ENCODE measurements at regions not wholly inside any gene's neighbourhood (a gene's known extent, or its start where the extent isn't known, plus 50 kb on each side); places are given as distances from the start of the nearest gene placed in this dataset.

- H3K4me1 ChIP-seq, result no peaks in the 10 kb centered on the region
- H3K4me3 ChIP-seq, result no peak overlapping the region
- H3K36me3 ChIP-seq, result no peaks in the 10 kb centered on the region
- TF ChIP-seq POLR2AphosphoS5 (IDR thresholded peaks at IDR 0.05) (no peak), EP300 (IDR thresholded peaks at IDR 0.05) (no peak), POLR2A (IDR thresholded peaks at IDR 0.05) (no peak)
- TF ChIP-seq, protein P1, sequence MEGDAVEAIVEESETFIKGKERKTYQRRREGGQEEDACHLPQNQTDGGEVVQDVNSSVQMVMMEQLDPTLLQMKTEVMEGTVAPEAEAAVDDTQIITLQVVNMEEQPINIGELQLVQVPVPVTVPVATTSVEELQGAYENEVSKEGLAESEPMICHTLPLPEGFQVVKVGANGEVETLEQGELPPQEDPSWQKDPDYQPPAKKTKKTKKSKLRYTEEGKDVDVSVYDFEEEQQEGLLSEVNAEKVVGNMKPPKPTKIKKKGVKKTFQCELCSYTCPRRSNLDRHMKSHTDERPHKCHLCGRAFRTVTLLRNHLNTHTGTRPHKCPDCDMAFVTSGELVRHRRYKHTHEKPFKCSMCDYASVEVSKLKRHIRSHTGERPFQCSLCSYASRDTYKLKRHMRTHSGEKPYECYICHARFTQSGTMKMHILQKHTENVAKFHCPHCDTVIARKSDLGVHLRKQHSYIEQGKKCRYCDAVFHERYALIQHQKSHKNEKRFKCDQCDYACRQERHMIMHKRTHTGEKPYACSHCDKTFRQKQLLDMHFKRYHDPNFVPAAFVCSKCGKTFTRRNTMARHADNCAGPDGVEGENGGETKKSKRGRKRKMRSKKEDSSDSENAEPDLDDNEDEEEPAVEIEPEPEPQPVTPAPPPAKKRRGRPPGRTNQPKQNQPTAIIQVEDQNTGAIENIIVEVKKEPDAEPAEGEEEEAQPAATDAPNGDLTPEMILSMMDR (IDR thresholded peaks at IDR 0.05), result no peak
- peaks cover 0 to 10% (median 3%) of the 10 kb centered on the region in 4 donors for H3K9me3 ChIP-seq
- 83 to 93% (median 87%) methylated on average over 15 of the region's 15 CpGs for WGBS, 5 donors
- peaks cover 0 to 34% (median 5%) of the 10 kb centered on the region in 3 donors for H3K27me3 ChIP-seq
- peak in 1 of 2 donors; percentile 16 for DNase-seq
- intact Hi-C loops (cut with DNase I; ENCODE audit: low total_unique reads), result no loop called here
- no peak overlapping the region for H3K27ac ChIP-seq
Measured at GRCh38 chr18:78629426-78629825, 350.2 kb upstream of the SALL3 start.

GRCh38 chr18:78630356-78630755, 349.3 kb upstream of the SALL3 start:
- DNase-seq, result peak in 1 of 2 donors; percentile 9
- intact Hi-C loops (cut with DNase I; ENCODE audit: low total_unique reads), result no loop called here

DNA sequence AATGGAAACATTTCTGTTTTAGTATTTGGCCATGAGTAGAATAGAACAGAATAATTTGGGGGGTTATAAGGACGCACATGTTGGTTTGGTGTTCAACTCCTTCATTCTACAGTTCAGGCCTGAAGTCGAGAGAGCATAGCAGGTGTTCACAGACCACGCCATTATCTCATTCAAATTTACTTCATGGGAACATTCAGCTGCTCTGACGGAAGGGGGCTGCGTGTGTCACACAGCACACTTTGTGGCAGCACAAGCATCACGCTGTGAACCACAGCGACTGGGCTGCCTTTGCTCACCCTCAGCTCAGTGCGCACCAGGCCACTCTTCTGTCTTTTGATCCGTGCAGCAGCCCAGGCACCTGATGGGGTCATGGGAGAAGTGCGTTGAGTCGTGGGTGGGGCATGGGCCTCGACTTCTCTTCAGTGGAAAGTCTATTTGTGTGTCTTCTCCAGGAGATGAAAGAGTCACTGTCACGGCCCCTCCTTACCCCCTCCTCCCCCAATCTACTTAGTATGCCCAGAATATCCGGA, 348.6 kb upstream of the SALL3 start:
- intact Hi-C loops (cut with DNase I; ENCODE audit: low total_unique reads), result no loop called here
- H3K9me3 ChIP-seq, result peaks cover 0 to 10% (median 3%) of the 10 kb centered on the region in 4 donors
- no peak overlapping the region for H3K4me3 ChIP-seq
- TF ChIP-seq, protein P1 (IDR thresholded peaks at IDR 0.05), result no peak
- no peak for TF ChIP-seq POLR2AphosphoS5 (IDR thresholded peaks at IDR 0.05)
- no peak for TF ChIP-seq POLR2A (IDR thresholded peaks at IDR 0.05)
- TF ChIP-seq EP300 (IDR thresholded peaks at IDR 0.05), result no peak
- DNase-seq, result no peak
- no peak overlapping the region for H3K27ac ChIP-seq
- no peaks in the 10 kb centered on the region for H3K36me3 ChIP-seq
- H3K4me1 ChIP-seq, result no peaks in the 10 kb centered on the region
- WGBS, 5 donors, result 82 to 92% (median 85%) methylated on average over 14 of the region's 14 CpGs
- peaks cover 0 to 19% (median 0%) of the 10 kb centered on the region in 3 donors for H3K27me3 ChIP-seq

More at GRCh38 chr18:78630356-78630755, 349.3 kb upstream of the SALL3 start:
- no peak overlapping the region for H3K4me3 ChIP-seq
- TF ChIP-seq, protein P1 (IDR thresholded peaks at IDR 0.05), result no peak
- peaks cover 0 to 25% (median 0%) of the 10 kb centered on the region in 3 donors for H3K27me3 ChIP-seq
- H3K36me3 ChIP-seq, result no peaks in the 10 kb centered on the region
- no peaks in the 10 kb centered on the region for H3K4me1 ChIP-seq
- peaks cover 0 to 10% (median 3%) of the 10 kb centered on the region in 4 donors for H3K9me3 ChIP-seq
- H3K27ac ChIP-seq, result no peak overlapping the region
- 74 to 83% (median 77%) methylated on average over 17 of the region's 17 CpGs for WGBS, 5 donors

DNA sequence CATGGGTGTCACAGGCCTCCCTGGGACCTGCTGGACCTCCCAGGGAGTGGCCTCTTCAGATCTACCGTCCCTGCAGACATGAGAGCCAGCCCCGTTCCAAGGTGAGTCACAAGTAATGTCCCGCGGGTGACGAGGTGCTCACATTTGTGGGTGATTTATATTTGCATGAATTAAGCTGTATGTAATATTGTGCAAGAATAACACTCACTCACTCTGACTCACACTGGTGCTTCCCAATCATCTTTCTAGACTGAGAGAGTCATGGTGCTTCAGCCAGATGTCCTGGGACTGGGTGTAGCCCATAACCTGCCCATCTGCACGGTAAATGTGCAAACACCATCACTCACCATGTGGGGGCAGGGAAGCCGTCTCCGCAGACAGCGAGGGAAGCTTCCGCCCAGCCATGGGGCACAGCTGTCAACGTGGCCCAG, 347.5 kb upstream of the SALL3 start:
- no peaks in the 10 kb centered on the region for H3K4me1 ChIP-seq
- no peak for TF ChIP-seq EP300 (IDR thresholded peaks at IDR 0.05)
- TF ChIP-seq POLR2A (IDR thresholded peaks at IDR 0.05), result no peak
- TF ChIP-seq, protein P1 (IDR thresholded peaks at IDR 0.05), result no peak
- no peak for TF ChIP-seq POLR2AphosphoS5 (IDR thresholded peaks at IDR 0.05)
- intact Hi-C loops (cut with DNase I; ENCODE audit: low total_unique reads), result no loop called here
- H3K27ac ChIP-seq, result no peak overlapping the region
- H3K4me3 ChIP-seq, result no peak overlapping the region
- 71 to 79% (median 73%) methylated on average over 11 of the region's 11 CpGs for WGBS, 5 donors
- H3K9me3 ChIP-seq, result peaks cover 0 to 10% (median 3%) of the 10 kb centered on the region in 4 donors
- DNase-seq, result no peak
- peaks cover 0 to 19% (median 0%) of the 10 kb centered on the region in 3 donors for H3K27me3 ChIP-seq
- no peaks in the 10 kb centered on the region for H3K36me3 ChIP-seq
